PC-3 (cell line): ENCODE measurements at regions not wholly inside any gene's neighbourhood (a gene's known extent, or its start where the extent isn't known, plus 50 kb on each side); places are given as distances from the start of the nearest gene placed in this dataset.

Experiments
- EZH2phosphoT487 ChIP-seq: fragments of 300-600 bp; sonication (generic); IDR thresholded peaks from 2 replicates; pipeline ENCODE4 v1.6.1; 2018; ENCODE audit warnings: mild to moderate bottlenecking, antibody characterized with exemption, low read length, borderline replicate concordance
- TF ChIP-seq, protein P1 (sequence below): fragments of 300-600 bp; sonication (generic); conservative IDR thresholded peaks from 2 replicates; pipeline ENCODE4 v1.5.1; 2017; ENCODE audit warnings: antibody characterized with exemption, low read depth, mild to moderate bottlenecking, low read length

DNA sequence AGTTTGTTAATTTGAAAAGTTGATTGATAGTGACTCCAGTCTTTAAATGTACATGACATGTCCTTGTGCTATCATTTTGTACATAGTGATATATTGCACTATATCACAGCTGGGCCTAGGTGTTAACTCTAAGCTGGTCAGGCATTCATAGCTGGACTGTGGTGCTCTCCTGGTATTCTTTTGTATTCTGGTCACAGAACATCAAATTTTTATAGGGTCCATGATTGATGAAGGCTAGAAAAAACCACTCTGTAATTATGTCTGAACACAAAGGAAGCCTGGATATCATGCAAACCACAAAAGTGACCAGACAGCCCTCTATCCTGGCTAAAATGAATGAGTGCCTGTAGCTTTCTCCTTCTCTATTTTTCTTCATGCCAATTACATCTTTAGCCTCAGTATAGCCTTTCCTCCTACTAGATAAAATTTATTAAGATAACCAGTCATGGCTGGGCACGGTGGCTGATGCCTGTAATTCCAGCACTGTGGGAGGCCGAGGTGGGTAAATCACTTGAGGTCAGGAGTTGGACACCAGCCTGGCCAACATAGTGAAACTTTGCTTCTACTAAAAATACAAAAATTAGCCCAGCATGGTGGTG, 134.9 kb upstream of the B3GALT2 start:
- TF ChIP-seq, protein P1, sequence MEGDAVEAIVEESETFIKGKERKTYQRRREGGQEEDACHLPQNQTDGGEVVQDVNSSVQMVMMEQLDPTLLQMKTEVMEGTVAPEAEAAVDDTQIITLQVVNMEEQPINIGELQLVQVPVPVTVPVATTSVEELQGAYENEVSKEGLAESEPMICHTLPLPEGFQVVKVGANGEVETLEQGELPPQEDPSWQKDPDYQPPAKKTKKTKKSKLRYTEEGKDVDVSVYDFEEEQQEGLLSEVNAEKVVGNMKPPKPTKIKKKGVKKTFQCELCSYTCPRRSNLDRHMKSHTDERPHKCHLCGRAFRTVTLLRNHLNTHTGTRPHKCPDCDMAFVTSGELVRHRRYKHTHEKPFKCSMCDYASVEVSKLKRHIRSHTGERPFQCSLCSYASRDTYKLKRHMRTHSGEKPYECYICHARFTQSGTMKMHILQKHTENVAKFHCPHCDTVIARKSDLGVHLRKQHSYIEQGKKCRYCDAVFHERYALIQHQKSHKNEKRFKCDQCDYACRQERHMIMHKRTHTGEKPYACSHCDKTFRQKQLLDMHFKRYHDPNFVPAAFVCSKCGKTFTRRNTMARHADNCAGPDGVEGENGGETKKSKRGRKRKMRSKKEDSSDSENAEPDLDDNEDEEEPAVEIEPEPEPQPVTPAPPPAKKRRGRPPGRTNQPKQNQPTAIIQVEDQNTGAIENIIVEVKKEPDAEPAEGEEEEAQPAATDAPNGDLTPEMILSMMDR: no peak
- TF ChIP-seq EZH2phosphoT487: no peak
